CD14-positive monocyte (primary cell): ENCODE measurements at regions not wholly inside any gene's neighbourhood (a gene's known extent, or its start where the extent isn't known, plus 50 kb on each side); places are given as distances from the start of the nearest gene placed in this dataset.

ENCODE experiments used
- DNase-seq, 3 donors: peaks; one replicate each; pipeline ENCODE4 v3.0.0-alpha.2; 2011 to 2022
- H2AFZ ChIP-seq: 2 replicates; pipeline ENCODE4 v1.6.0; 2012; ENCODE audit warnings: mild to moderate bottlenecking, low read depth, low read length, inconsistent platforms; ENCODE audit not compliant: insufficient read depth, poor library complexity, severe bottlenecking
- H3K27ac ChIP-seq, 2 donors: 1 replicate in 1 of 2; 2 replicates in 1 of 2; pipeline ENCODE4 v1.5.1; 2012 to 2013; ENCODE audit warnings: low read length in 2 of 2, control low read depth in 1 of 2, inconsistent platforms in 1 of 2, low read depth in 1 of 2, mild to moderate bottlenecking in 1 of 2
- H3K27me3 ChIP-seq, 2 donors: one replicate each; pipeline versions ENCODE4 v1.6.0 to v1.6.1; 2011 to 2013; ENCODE audit warnings: low read length in 2 of 2; ENCODE audit not compliant: control insufficient read depth in 2 of 2, insufficient read depth in 2 of 2
- H3K36me3 ChIP-seq, 2 donors: replicated peaks in 1 of 2; 1 replicate in 1 of 2; 2 replicates in 1 of 2; pipeline versions ENCODE4 v1.5.1 to v1.6.1; 2012 to 2013; ENCODE audit warnings: low read length in 2 of 2, control low read depth in 1 of 2, inconsistent platforms in 1 of 2, mild to moderate bottlenecking in 1 of 2; ENCODE audit not compliant: insufficient read depth in 2 of 2, control insufficient read depth in 1 of 2
- H3K4me1 ChIP-seq, 2 donors: 1 replicate in 1 of 2; 2 replicates in 1 of 2; pipeline versions ENCODE4 v1.5.1 to v1.6.1; 2012 to 2013; ENCODE audit warnings: low read length in 2 of 2, control low read depth in 1 of 2, inconsistent platforms in 1 of 2, mild to moderate bottlenecking in 1 of 2, moderate library complexity in 1 of 2; ENCODE audit not compliant: insufficient read depth in 2 of 2, control insufficient read depth in 1 of 2
- H3K4me2 ChIP-seq: replicated peaks from 2 replicates; pipeline ENCODE3; 2012; ENCODE audit warnings: low read length, moderate library complexity, mild to moderate bottlenecking; ENCODE audit not compliant: poor library complexity, severe bottlenecking; ENCODE audit errors: extremely low read depth
- H3K4me3 ChIP-seq, 3 experiments: fragments of 200-600 bp in 1 of 3; sonication (generic) in 1 of 3; replicated peaks in 1 of 3; 1 replicate in 2 of 3; 2 replicates in 1 of 3; pipeline ENCODE4 v1.5.1; 2011 to 2013; ENCODE audit warnings: low read length in 3 of 3, mild to moderate bottlenecking in 3 of 3, control low read depth in 2 of 3, low read depth in 2 of 3, inconsistent platforms in 1 of 3, moderate library complexity in 1 of 3
- H3K79me2 ChIP-seq: 2 replicates; pipeline ENCODE4 v1.6.0; 2012; ENCODE audit warnings: mild to moderate bottlenecking, control low read depth, inconsistent platforms, low read length, moderate library complexity; ENCODE audit not compliant: insufficient read depth
- H3K9ac ChIP-seq: 2 replicates; pipeline ENCODE4 v1.6.0; 2017; ENCODE audit warnings: low read length, mild to moderate bottlenecking; ENCODE audit not compliant: insufficient read depth, poor library complexity, severe bottlenecking
- H3K9me3 ChIP-seq, 2 donors: replicated peaks in 1 of 2; 1 replicate in 1 of 2; 2 replicates in 1 of 2; pipeline versions ENCODE4 v1.5.1 to v1.6.1; 2012 to 2013; ENCODE audit warnings: low read length in 2 of 2, control low read depth in 1 of 2; ENCODE audit not compliant: control insufficient read depth in 1 of 2, insufficient read depth in 1 of 2
- H4K20me1 ChIP-seq: 2 replicates; pipeline ENCODE4 v1.6.0; 2012; ENCODE audit warnings: mild to moderate bottlenecking, low read length, control low read depth, moderate library complexity; ENCODE audit not compliant: insufficient read depth
- H3K27ac Mint-ChIP-seq, 7 donors: one replicate each; pipeline ENCODE4 v1.8.0; 2020; ENCODE audit warnings: mild to moderate bottlenecking in 7 of 7, mixed read lengths in 7 of 7, moderate library complexity in 6 of 7, inconsistent platforms in 2 of 7
- H3K27me3 Mint-ChIP-seq, 3 donors: one replicate each; pipeline ENCODE4 v1.8.0; 2021 to 2022; ENCODE audit warnings: low read depth in 3 of 3, mild to moderate bottlenecking in 3 of 3, mixed read lengths in 3 of 3, moderate library complexity in 3 of 3, inconsistent platforms in 1 of 3
- H3K36me3 Mint-ChIP-seq, 2 donors: one replicate each; pipeline ENCODE4 v1.8.0; 2020; ENCODE audit warnings: mixed read lengths in 2 of 2, inconsistent platforms in 1 of 2, mild to moderate bottlenecking in 1 of 2
- H3K4me1 Mint-ChIP-seq: one replicate; pipeline ENCODE4 v1.8.0; 2020; ENCODE audit warnings: mild to moderate bottlenecking, mixed read lengths
- H3K4me3 Mint-ChIP-seq, 2 donors: one replicate each; pipeline ENCODE4 v1.8.0; 2020; ENCODE audit warnings: mild to moderate bottlenecking in 2 of 2, mixed read lengths in 2 of 2, moderate library complexity in 1 of 2
- H3K9me3 Mint-ChIP-seq, 7 donors: one replicate each; pipeline ENCODE4 v1.8.0; 2020 to 2022; ENCODE audit warnings: mixed read lengths in 7 of 7, mild to moderate bottlenecking in 6 of 7, moderate library complexity in 6 of 7, inconsistent platforms in 2 of 7
- WGBS: methylation state at CpG from one replicate; pipeline ENCODE4 v1.1.5; 2013; ENCODE audit warnings: missing lambda C conversion rate; ENCODE audit not compliant: insufficient coverage; 5-methylcytosine and 5-hydroxymethylcytosine counted together
- intact Hi-C, 2 donors: fragments of 100-400 bp; cut with micrococcal nuclease; formaldehyde crosslinking; loops; one replicate each; pipeline versions ENCODE4 v1.15.0 to v1.15.1; 2023
- TF ChIP-seq, protein P1 (sequence below): fragments of 200-600 bp; IDR thresholded peaks from one replicate; pipeline ENCODE4 v1.8.0; 2022; ENCODE audit warnings: antibody characterized with exemption, mild to moderate bottlenecking

DNA sequence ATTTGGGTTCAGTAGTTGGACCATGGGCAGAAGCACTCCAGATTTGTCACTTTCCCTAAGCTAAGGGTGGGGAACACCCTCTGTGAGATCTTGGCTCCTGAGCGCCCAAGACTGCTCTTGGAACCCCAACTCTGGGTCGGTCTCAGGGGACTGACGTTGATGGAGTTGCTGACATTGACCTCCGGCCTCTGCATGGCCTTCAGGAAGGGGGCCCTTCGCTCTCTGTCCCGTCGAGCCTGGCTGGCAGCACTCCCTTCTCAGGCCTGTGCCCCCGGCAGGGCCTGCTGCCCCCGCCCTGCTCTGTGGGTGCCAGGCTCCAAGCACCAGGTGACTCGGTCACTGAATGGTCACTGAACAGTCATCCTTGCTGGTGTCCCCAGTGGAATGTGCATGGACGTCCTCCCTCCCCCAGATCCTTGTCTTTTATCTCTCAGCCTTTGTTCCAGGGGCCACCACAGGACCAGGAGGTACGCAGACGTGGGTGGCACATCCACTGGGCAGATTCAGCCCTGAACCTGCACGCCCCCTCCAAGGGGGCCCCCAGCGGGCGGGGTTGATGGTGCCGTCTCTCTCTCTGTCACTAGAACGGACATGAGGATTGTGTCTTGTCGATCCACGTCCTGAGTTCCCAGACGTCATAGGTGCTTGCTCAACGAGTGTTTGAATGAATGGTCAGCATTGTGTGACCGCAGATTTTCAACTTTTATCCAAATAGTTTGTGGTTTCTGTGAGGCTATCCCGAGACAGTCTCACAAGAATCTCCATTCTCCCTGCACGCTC lies 314.5 kb downstream of the SEC14L1 start:
- H4K20me1 ChIP-seq, result peaks cover 58% of the 10 kb centered on the region
- H3K9ac ChIP-seq, result peak overlapping the region; percentile 60
- DNase-seq, result no peak
- peaks cover 85 to 91% of the 10 kb centered on the region in 2 donors for H3K4me1 ChIP-seq
- WGBS, result 95% methylated on average over 20 of the region's 25 CpGs
- H3K27me3 Mint-ChIP-seq, result peaks cover 0 to 3% (median 2%) of the 10 kb centered on the region in 3 donors
- peak overlapping the region; percentile 26 to 89 (median 55) for H3K4me3 ChIP-seq
- H3K79me2 ChIP-seq, result peaks cover 100% of the 10 kb centered on the region
- H3K36me3 Mint-ChIP-seq, result peaks cover 16 to 53% of the 10 kb centered on the region in 2 donors
- H3K4me2 ChIP-seq, result peak overlapping the region; percentile 98
- intact Hi-C loops, result no loop called here
- peak overlapping the region; percentile 57 to 85 for H3K27ac ChIP-seq
- H2AFZ ChIP-seq, result no peak overlapping the region
- H3K4me1 Mint-ChIP-seq, result peaks cover 89% of the 10 kb centered on the region
- TF ChIP-seq, protein P1, sequence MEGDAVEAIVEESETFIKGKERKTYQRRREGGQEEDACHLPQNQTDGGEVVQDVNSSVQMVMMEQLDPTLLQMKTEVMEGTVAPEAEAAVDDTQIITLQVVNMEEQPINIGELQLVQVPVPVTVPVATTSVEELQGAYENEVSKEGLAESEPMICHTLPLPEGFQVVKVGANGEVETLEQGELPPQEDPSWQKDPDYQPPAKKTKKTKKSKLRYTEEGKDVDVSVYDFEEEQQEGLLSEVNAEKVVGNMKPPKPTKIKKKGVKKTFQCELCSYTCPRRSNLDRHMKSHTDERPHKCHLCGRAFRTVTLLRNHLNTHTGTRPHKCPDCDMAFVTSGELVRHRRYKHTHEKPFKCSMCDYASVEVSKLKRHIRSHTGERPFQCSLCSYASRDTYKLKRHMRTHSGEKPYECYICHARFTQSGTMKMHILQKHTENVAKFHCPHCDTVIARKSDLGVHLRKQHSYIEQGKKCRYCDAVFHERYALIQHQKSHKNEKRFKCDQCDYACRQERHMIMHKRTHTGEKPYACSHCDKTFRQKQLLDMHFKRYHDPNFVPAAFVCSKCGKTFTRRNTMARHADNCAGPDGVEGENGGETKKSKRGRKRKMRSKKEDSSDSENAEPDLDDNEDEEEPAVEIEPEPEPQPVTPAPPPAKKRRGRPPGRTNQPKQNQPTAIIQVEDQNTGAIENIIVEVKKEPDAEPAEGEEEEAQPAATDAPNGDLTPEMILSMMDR, result no peak
- H3K27ac Mint-ChIP-seq, result peak overlapping the region in 6 of 7 donors; percentile 53 to 85 (median 70)
- H3K4me3 Mint-ChIP-seq, result peak overlapping the region; percentile 97 to 98
- no peaks in the 10 kb centered on the region for H3K9me3 ChIP-seq
- H3K9me3 Mint-ChIP-seq, result no peaks in the 10 kb centered on the region
- H3K27me3 ChIP-seq, result no peaks in the 10 kb centered on the region
- H3K36me3 ChIP-seq, result peaks cover 7 to 14% of the 10 kb centered on the region in 2 donors

DNA sequence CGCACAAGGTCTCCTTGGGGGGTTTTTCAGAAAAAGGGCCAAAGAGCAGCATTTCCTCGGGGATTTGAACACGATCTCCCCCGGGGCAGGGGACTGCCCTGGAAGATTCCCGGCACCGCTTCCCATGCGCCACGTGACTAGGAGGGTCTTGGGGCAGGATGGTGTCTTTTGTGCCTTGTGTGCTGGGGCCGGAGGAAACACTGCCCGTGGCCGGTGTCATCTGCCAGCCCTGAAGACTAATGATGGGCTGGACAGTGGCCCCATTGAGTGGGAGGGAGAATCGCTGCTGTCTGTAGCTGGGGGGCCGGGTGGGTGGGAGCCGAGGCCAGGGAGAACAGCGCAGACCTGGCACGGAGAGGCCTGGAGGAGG lies 315.1 kb downstream of the SEC14L1 start:
- no peak overlapping the region for H3K4me3 ChIP-seq
- Mint-ChIP-seq H3K4me3 (peak overlapping the region in 1 of 2 donors; percentile 47), H3K4me1 (peaks cover 89% of the 10 kb centered on the region), H3K36me3 (peaks cover 16 to 53% of the 10 kb centered on the region in 2 donors), H3K27ac (peak overlapping the region in 3 of 7 donors; percentile 8 to 53 (median 47)), H3K9me3 (no peaks in the 10 kb centered on the region), H3K27me3 (peaks cover 0 to 3% (median 2%) of the 10 kb centered on the region in 3 donors)
- no peak overlapping the region for H3K9ac ChIP-seq
- DNase-seq, result no peak
- H3K4me2 ChIP-seq, result no peak overlapping the region
- H3K36me3 ChIP-seq, result peaks cover 7 to 14% of the 10 kb centered on the region in 2 donors
- intact Hi-C loops, result no loop called here
- H3K79me2 ChIP-seq, result peaks cover 100% of the 10 kb centered on the region
- peaks cover 52% of the 10 kb centered on the region for H4K20me1 ChIP-seq
- 98% methylated on average over 11 of the region's 16 CpGs for WGBS
- H3K9me3 ChIP-seq, result no peaks in the 10 kb centered on the region
- no peak overlapping the region for H2AFZ ChIP-seq
- TF ChIP-seq, protein P1, result no peak
- peaks cover 85 to 91% of the 10 kb centered on the region in 2 donors for H3K4me1 ChIP-seq
- no peak overlapping the region for H3K27ac ChIP-seq
- H3K27me3 ChIP-seq, result no peaks in the 10 kb centered on the region
